Type B pancreatic cell (in vitro differentiated cells): ENCODE measurements at regions not wholly inside any gene's neighbourhood (a gene's known extent, or its start where the extent isn't known, plus 50 kb on each side); places are given as distances from the start of the nearest gene placed in this dataset.

Experiments
- DNase-seq: peaks from one replicate; pipeline ENCODE4 v3.0.0; 2021; ENCODE audit warnings: mixed read lengths; ENCODE audit not compliant: unreplicated experiment; ENCODE audit errors: extremely low spot score
- H3K27ac Mint-ChIP-seq: 2 replicates; pipeline ENCODE4 v1.8.0; 2021; ENCODE audit warnings: mild to moderate bottlenecking, mixed read lengths
- H3K27me3 Mint-ChIP-seq: 2 replicates; pipeline ENCODE4 v1.8.0; 2021; ENCODE audit warnings: mixed read lengths
- H3K36me3 Mint-ChIP-seq: 2 replicates; pipeline ENCODE4 v1.8.0; 2021; ENCODE audit warnings: mixed read lengths
- H3K4me1 Mint-ChIP-seq: one replicate; pipeline ENCODE4 v1.8.0; 2021; ENCODE audit warnings: mixed read lengths; ENCODE audit not compliant: unreplicated experiment
- H3K4me3 Mint-ChIP-seq: 2 replicates; pipeline ENCODE4 v1.8.0; 2021; ENCODE audit warnings: mild to moderate bottlenecking, mixed read lengths
- H3K9me3 Mint-ChIP-seq: 2 replicates; pipeline ENCODE4 v1.8.0; 2021; ENCODE audit warnings: mixed read lengths
- TF ChIP-seq, protein P1 (sequence below): fragments of 200-600 bp; sonication (generic); conservative IDR thresholded peaks from 2 replicates; pipeline ENCODE4 v1.5.0; 2021; ENCODE audit warnings: antibody characterized with exemption, mild to moderate bottlenecking

DNA sequence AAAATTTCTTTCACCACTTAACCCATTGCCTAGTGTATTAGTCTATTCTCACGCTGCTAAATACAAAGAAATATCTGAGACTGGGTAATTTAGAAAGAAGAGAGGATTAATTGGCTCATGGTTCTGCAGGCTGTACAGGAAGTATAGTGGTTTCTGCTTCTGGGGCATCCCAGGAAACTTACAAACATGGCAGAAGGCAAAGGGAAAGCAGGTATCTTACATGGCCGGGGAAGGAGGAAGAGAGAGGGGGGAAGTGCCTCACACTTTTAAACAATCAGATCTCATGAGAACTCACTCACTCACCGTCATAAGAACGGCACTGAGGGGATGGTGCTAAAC is 931.4 kb upstream of the SOX9 start:
- H3K4me1 Mint-ChIP-seq, result no peaks in the 10 kb centered on the region
- no peak overlapping the region for H3K4me3 Mint-ChIP-seq
- DNase-seq, result no peak
- H3K36me3 Mint-ChIP-seq, result no peaks in the 10 kb centered on the region
- H3K27me3 Mint-ChIP-seq, result peaks cover 3% of the 10 kb centered on the region
- TF ChIP-seq, protein P1, sequence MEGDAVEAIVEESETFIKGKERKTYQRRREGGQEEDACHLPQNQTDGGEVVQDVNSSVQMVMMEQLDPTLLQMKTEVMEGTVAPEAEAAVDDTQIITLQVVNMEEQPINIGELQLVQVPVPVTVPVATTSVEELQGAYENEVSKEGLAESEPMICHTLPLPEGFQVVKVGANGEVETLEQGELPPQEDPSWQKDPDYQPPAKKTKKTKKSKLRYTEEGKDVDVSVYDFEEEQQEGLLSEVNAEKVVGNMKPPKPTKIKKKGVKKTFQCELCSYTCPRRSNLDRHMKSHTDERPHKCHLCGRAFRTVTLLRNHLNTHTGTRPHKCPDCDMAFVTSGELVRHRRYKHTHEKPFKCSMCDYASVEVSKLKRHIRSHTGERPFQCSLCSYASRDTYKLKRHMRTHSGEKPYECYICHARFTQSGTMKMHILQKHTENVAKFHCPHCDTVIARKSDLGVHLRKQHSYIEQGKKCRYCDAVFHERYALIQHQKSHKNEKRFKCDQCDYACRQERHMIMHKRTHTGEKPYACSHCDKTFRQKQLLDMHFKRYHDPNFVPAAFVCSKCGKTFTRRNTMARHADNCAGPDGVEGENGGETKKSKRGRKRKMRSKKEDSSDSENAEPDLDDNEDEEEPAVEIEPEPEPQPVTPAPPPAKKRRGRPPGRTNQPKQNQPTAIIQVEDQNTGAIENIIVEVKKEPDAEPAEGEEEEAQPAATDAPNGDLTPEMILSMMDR, result no peak
- peaks cover 2% of the 10 kb centered on the region for H3K9me3 Mint-ChIP-seq
- H3K27ac Mint-ChIP-seq, result no peak overlapping the region

DNA sequence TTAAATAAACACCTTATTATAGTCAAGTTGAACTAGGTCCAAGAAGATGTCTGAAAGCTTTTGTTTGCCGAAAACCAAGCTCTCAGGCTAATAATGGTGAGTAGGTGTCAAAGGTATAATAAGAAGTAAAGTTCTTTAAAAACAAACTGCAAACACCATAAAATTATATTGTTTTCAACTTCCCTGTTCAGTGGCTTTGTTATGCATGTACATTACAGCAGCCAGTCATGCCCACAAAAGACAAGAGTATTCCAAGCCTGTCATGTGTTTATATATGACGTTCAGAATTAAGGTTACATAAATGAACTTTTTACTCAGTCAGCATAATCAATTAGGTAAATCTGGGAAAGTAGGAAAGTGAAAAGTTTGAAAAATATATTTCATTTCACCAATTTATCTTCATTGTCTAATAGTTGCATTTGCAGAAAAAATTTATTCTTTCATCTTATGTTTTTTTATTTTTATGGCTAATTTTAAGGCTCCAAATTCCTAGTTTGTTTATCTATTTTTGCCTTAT is 928.7 kb upstream of the SOX9 start:
- Mint-ChIP-seq H3K4me3 (no peak overlapping the region), H3K27me3 (peaks cover 3% of the 10 kb centered on the region)

DNA sequence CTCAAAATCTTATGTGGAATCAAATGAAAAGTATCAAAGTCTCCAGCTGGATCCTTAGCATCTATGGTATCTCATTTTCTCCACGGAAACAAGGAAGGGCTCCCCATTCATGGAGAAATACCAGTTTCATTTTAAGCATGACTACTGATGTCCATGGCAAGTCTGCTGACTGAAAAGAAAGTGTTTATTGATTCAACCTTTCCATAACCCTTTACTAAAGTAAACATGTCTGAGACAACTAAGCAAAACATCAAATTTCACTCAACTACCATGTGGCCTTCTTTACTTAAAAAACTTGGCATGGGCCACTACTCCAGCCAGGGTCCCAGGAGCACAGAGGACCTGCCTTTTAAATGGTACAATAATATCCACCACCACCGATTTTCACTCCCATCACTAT is 928.0 kb upstream of the SOX9 start:
- TF ChIP-seq, protein P1, result no peak
- Mint-ChIP-seq H3K4me1 (no peaks in the 10 kb centered on the region), H3K27ac (no peak overlapping the region), H3K9me3 (peaks cover 11% of the 10 kb centered on the region), H3K36me3 (no peaks in the 10 kb centered on the region), H3K4me3 (no peak overlapping the region), H3K27me3 (peaks cover 3% of the 10 kb centered on the region)
- no peak for DNase-seq

More for the DNA sequence above, 928.7 kb upstream of the SOX9 start:
- H3K9me3 Mint-ChIP-seq, result peaks cover 11% of the 10 kb centered on the region
- TF ChIP-seq, protein P1, result no peak
- H3K4me1 Mint-ChIP-seq, result no peaks in the 10 kb centered on the region
- no peaks in the 10 kb centered on the region for H3K36me3 Mint-ChIP-seq
- no peak overlapping the region for H3K27ac Mint-ChIP-seq
- DNase-seq, result no peak

DNA sequence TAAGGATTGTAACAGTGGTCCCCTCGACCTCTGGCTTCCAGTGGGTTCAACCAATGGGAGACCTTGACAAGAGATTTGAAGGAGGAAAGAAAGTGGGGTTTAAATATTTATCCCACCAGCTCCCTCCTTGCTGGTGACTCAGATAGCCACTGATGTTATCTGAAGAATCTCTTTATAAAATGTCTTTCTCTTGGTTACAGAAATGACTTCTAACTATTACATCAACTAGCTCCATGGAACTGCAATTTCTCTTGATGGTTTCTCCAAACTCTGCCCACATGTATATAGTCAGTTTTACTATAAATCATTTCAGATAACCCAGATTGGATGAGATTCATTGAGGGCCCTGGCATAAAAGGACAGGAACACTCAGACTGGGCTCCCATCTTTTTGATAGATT is 920.2 kb upstream of the SOX9 start:
- no peak for DNase-seq
- H3K27ac Mint-ChIP-seq, result no peak overlapping the region
- no peaks in the 10 kb centered on the region for H3K36me3 Mint-ChIP-seq
- no peak overlapping the region for H3K4me3 Mint-ChIP-seq
- peaks cover 7% of the 10 kb centered on the region for H3K9me3 Mint-ChIP-seq
- TF ChIP-seq, protein P1, result no peak
- no peaks in the 10 kb centered on the region for H3K4me1 Mint-ChIP-seq
- H3K27me3 Mint-ChIP-seq, result no peaks in the 10 kb centered on the region

DNA sequence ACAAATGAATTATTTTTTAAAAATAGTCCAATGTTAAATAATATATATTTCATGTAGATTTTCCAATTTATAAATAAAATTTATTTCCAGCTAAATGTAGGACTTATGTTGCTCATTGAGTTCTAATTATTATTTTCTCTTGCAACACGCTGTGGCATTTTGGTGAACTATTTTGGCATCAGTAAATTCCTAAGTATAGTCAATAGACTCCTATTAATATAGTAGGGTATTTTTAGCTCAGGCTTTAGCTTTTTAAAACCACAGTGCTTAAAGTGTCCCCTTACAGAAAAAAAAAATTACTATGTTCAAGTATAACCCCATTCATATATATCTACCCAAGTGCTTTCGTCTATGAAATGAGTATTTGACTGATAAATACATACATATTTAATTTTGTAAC is 919.2 kb upstream of the SOX9 start:
- DNase-seq, result no peak
- TF ChIP-seq, protein P1, result no peak
- Mint-ChIP-seq H3K4me3 (no peak overlapping the region), H3K27ac (no peak overlapping the region), H3K4me1 (no peaks in the 10 kb centered on the region), H3K27me3 (no peaks in the 10 kb centered on the region), H3K36me3 (no peaks in the 10 kb centered on the region), H3K9me3 (peaks cover 5% of the 10 kb centered on the region)

DNA sequence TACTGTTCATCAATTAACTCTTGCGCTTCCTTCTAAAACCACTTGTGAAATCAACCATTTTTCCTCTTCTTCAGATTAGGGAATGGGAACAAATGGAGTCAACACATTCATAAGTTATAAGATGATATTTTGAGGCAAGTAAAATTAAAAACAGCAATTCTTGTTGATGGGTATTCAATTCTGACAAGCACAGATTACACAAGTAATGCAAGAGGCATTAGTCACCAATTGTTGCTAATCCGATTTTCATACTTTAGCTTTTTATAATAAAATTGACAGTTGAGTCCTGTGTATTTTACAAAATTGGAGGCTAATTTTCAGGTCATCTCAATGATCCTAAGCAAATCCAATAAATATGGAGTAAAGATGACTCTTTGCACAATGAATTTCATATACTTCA is 918.4 kb upstream of the SOX9 start:
- H3K36me3 Mint-ChIP-seq, result no peaks in the 10 kb centered on the region
- no peak overlapping the region for H3K27ac Mint-ChIP-seq

More for the DNA sequence above, 918.4 kb upstream of the SOX9 start:
- no peaks in the 10 kb centered on the region for H3K4me1 Mint-ChIP-seq
- no peak overlapping the region for H3K4me3 Mint-ChIP-seq
- H3K9me3 Mint-ChIP-seq, result peaks cover 4% of the 10 kb centered on the region
- no peak for DNase-seq
- TF ChIP-seq, protein P1, result no peak
- no peaks in the 10 kb centered on the region for H3K27me3 Mint-ChIP-seq
